ENCODE measurements at regions not wholly inside any gene's neighbourhood (a gene's known extent, or its start where the extent isn't known, plus 50 kb on each side); places are given as distances from the start of the nearest gene placed in this dataset.

DNA sequence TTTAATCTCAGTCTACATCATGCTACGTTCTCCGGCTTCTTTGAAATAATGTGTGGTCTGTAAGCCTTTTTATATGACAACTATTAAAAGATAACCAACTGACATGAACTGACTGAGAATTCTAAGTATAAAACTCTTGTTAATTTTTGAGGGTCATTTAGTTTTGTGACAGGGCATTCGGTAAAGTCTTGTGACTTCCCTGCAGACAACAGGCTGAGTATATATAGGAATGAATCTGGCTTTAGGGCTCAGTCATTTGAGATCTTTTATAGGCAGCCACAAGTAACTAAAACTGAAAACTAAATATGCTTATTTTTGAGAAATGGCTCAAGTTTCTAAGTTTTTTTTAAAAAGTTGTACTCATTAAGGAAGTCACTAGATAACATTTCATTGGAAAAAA, 62.5 kb upstream of the SCIN start:
- TF ChIP-seq CTCF (conservative IDR thresholded peaks at IDR 0.05) (no peak), EZH2 (IDR thresholded peaks at IDR 0.05; ENCODE audit: low read depth) (no peak)

Measured in PC-9 (cell line).